ENCODE measurements at regions not wholly inside any gene's neighbourhood (a gene's known extent, or its start where the extent isn't known, plus 50 kb on each side); places are given as distances from the start of the nearest gene placed in this dataset.
"Not testable (repeated sequence)": the region's sequence is repeated elsewhere in the genome, so short reads cannot be mapped to it uniquely, and the experiment has no call there.

- H3K27ac ChIP-seq, result no peak overlapping the region
- in situ Hi-C loops (cut with MboI; ENCODE audit: low sequenced_read_pairs in 4 of 4) (no loop called here), intact Hi-C loops (cut with DNase I; ENCODE audit: low total_unique reads) (loop anchor here (10.0 kb wide), 1 partner anchor 147 kb away; no protein-coding TSS in a partner anchor)
- peaks cover 0 to 8% of the 10 kb centered on the region in 2 donors for H3K4me1 ChIP-seq
- DNase-seq (no peak), ATAC-seq (no peak)
- no peaks in the 10 kb centered on the region for H3K9me3 ChIP-seq
- no peak for TF ChIP-seq POLR2A (IDR thresholded peaks at IDR 0.05)
- TF ChIP-seq, protein P1, sequence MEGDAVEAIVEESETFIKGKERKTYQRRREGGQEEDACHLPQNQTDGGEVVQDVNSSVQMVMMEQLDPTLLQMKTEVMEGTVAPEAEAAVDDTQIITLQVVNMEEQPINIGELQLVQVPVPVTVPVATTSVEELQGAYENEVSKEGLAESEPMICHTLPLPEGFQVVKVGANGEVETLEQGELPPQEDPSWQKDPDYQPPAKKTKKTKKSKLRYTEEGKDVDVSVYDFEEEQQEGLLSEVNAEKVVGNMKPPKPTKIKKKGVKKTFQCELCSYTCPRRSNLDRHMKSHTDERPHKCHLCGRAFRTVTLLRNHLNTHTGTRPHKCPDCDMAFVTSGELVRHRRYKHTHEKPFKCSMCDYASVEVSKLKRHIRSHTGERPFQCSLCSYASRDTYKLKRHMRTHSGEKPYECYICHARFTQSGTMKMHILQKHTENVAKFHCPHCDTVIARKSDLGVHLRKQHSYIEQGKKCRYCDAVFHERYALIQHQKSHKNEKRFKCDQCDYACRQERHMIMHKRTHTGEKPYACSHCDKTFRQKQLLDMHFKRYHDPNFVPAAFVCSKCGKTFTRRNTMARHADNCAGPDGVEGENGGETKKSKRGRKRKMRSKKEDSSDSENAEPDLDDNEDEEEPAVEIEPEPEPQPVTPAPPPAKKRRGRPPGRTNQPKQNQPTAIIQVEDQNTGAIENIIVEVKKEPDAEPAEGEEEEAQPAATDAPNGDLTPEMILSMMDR (IDR thresholded peaks at IDR 0.05 in 4 of 5, conservative IDR thresholded peaks at IDR 0.05 in 1 of 5), result no peak
- no peaks in the 10 kb centered on the region for H3K36me3 ChIP-seq
- no peaks in the 10 kb centered on the region for H3K27me3 ChIP-seq
- H3K4me3 ChIP-seq, result no peak overlapping the region
Measured at GRCh38 chr7:67487316-67487715, 490.7 kb downstream of the TYW1 start.

DNA sequence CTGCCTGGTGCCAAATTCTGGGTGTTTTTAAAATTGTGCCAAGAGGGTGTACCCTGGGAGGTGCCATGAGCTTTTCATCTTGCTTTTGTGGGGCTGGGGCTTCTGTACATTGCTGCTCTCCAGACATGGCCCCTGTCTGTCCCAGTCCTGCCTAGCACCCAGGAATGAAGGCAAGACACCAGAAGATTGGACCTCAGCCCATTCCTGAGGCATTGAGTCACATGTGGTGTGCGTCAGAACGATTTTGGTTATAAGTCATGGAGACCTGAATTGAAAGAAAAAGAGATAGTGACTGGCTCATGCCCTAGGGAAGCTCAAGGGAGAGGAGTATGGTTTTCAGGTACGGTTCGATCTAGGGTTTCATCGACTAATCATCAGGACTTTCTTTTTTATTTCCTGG, 493.2 kb downstream of the TYW1 start:
- H3K4me1 ChIP-seq, result peaks cover 0 to 3% of the 10 kb centered on the region in 2 donors
- DNase-seq (no peak), ATAC-seq (no peak)
- no peaks in the 10 kb centered on the region for H3K27me3 ChIP-seq
- H3K36me3 ChIP-seq, result no peaks in the 10 kb centered on the region
- no peak for TF ChIP-seq POLR2A (IDR thresholded peaks at IDR 0.05)
- TF ChIP-seq, protein P1 (IDR thresholded peaks at IDR 0.05 in 4 of 5, conservative IDR thresholded peaks at IDR 0.05 in 1 of 5), result no peak
- no peak overlapping the region for H3K27ac ChIP-seq
- in situ Hi-C loops (cut with MboI; ENCODE audit: low sequenced_read_pairs in 4 of 4) (no loop called here), intact Hi-C loops (cut with DNase I; ENCODE audit: low total_unique reads) (loop anchor here (10.0 kb wide), 1 partner anchor 145 kb away; no protein-coding TSS in a partner anchor)
- no peak overlapping the region for H3K4me3 ChIP-seq
- no peaks in the 10 kb centered on the region for H3K9me3 ChIP-seq

- in situ Hi-C loops (cut with MboI; ENCODE audit: low sequenced_read_pairs in 4 of 4) (no loop called here), intact Hi-C loops (cut with DNase I; ENCODE audit: low total_unique reads) (no loop called here)
- no peak for ATAC-seq
- no peak overlapping the region for H3K4me3 ChIP-seq
- DNase-seq, result no peak
- no peaks in the 10 kb centered on the region for H3K36me3 ChIP-seq
- H3K27me3 ChIP-seq, result no peaks in the 10 kb centered on the region
- H3K9me3 ChIP-seq, result no peaks in the 10 kb centered on the region
- H3K27ac ChIP-seq, result no peak overlapping the region
- no peaks in the 10 kb centered on the region for H3K4me1 ChIP-seq
- TF ChIP-seq POLR2A (IDR thresholded peaks at IDR 0.05), result no peak
- TF ChIP-seq, protein P1 (IDR thresholded peaks at IDR 0.05 in 4 of 5, conservative IDR thresholded peaks at IDR 0.05 in 1 of 5), result no peak
Measured at GRCh38 chr7:67493366-67493765, 496.7 kb downstream of the TYW1 start.

DNA sequence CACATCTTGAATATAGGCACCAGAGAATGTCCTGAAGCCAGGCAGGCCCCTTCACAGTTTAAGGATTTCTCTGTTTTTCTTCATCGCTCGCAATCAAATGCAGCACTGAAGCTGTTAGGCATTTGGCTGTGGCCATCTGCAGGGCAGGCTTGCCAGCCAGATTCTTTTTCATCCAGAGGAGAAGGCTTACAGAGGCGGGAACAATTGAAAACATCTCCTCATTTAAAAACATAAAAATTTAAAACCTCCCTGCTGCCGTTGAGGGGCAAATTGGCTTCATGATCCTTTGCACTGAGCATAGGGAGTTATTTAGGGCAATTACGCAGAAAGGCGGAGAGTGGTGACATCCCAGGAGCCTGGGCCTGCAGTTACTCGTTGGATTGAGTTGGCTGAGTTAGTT, 500.0 kb downstream of the TYW1 start:
- Histone ChIP-seq H3K4me3 (no peak overlapping the region), H3K9me3 (no peaks in the 10 kb centered on the region), H3K36me3 (no peaks in the 10 kb centered on the region), H3K27ac (no peak overlapping the region), H3K27me3 (no peaks in the 10 kb centered on the region), H3K4me1 (no peaks in the 10 kb centered on the region)
- in situ Hi-C loops (cut with MboI; ENCODE audit: low sequenced_read_pairs in 4 of 4) (no loop called here), intact Hi-C loops (cut with DNase I; ENCODE audit: low total_unique reads) (no loop called here)
- TF ChIP-seq, protein P1 (IDR thresholded peaks at IDR 0.05 in 4 of 5, conservative IDR thresholded peaks at IDR 0.05 in 1 of 5), result no peak
- no peak for TF ChIP-seq POLR2A (IDR thresholded peaks at IDR 0.05)
- no peak for DNase-seq
- ATAC-seq, result no peak

GRCh38 chr7:67497914-67498313, 501.3 kb downstream of the TYW1 start:
- intact Hi-C loops (cut with DNase I; ENCODE audit: low total_unique reads); DNase-seq; H3K36me3 ChIP-seq; H3K27ac ChIP-seq; ATAC-seq; H3K27me3 ChIP-seq; in situ Hi-C loops (cut with MboI; ENCODE audit: low sequenced_read_pairs in 4 of 4); H3K4me3 ChIP-seq; H3K4me1 ChIP-seq; H3K9me3 ChIP-seq: not testable (repeated sequence)

All from gastrocnemius medialis (tissue), 4 donors.